Gastroesophageal sphincter (tissue), 3 donors: ENCODE measurements at regions not wholly inside any gene's neighbourhood (a gene's known extent, or its start where the extent isn't known, plus 50 kb on each side); places are given as distances from the start of the nearest gene placed in this dataset.

Experiments used
- CTCF ChIP-seq, 4 experiments: fragments of 200-600 bp in 2 of 4; fragments of 450-650 bp in 2 of 4; sonication (generic) in 1 of 4; IDR thresholded peaks; one replicate each; pipeline ENCODE4 v1.5.1; 2017 to 2019; ENCODE audit warnings: antibody characterized with exemption in 4 of 4, mild to moderate bottlenecking in 2 of 4, moderate library complexity in 2 of 4
- EP300 ChIP-seq: sonication (generic); formaldehyde crosslinking; IDR thresholded peaks from one replicate; pipeline ENCODE4 v1.6.1; 2017; ENCODE audit warnings: antibody characterized with exemption, mild to moderate bottlenecking
- POLR2A ChIP-seq, 2 donors: fragments of 450-650 bp; IDR thresholded peaks; one replicate each; pipeline ENCODE4 v1.6.1; 2017; ENCODE audit warnings: antibody characterized with exemption in 2 of 2, mild to moderate bottlenecking in 2 of 2, moderate library complexity in 1 of 2
- POLR2AphosphoS5 ChIP-seq: sonication (generic); formaldehyde crosslinking; IDR thresholded peaks from one replicate; pipeline ENCODE4 v1.6.1; 2017; ENCODE audit warnings: antibody characterized with exemption

GRCh38 chr3:168312984-168313383 lies 217.3 kb upstream of the GOLIM4 start:
- TF ChIP-seq CTCF (IDR thresholded peaks at IDR 0.05) (no peak), POLR2A (IDR thresholded peaks at IDR 0.05) (no peak), POLR2AphosphoS5 (no peak), EP300 (no peak)
